ENCODE measurements at regions not wholly inside any gene's neighbourhood (a gene's known extent, or its start where the extent isn't known, plus 50 kb on each side); places are given as distances from the start of the nearest gene placed in this dataset.

- H3K27me3 Mint-ChIP-seq (ENCODE audit: low read depth), result no peaks in the 10 kb centered on the region
- DNase-seq (ENCODE audit: low spot score in 2 of 2, unreplicated experiment in 2 of 2), result no peak
- H3K9me3 Mint-ChIP-seq, result no peaks in the 10 kb centered on the region
- H3K36me3 Mint-ChIP-seq, result no peaks in the 10 kb centered on the region
- H3K4me1 Mint-ChIP-seq, result no peaks in the 10 kb centered on the region
- H3K4me3 Mint-ChIP-seq, result no peak overlapping the region
- H3K27ac Mint-ChIP-seq, result no peak overlapping the region
- TF ChIP-seq CTCF (IDR thresholded peaks at IDR 0.05; ENCODE audit: unreplicated experiment), result no peak
These were observed 304.7 kb upstream of the TMTC1 start for GRCh38 chr12:30088259-30088995.

- Mint-ChIP-seq H3K4me1 (no peaks in the 10 kb centered on the region), H3K4me3 (no peak overlapping the region), H3K9me3 (no peaks in the 10 kb centered on the region), H3K36me3 (no peaks in the 10 kb centered on the region), H3K27me3 (ENCODE audit: low read depth) (no peaks in the 10 kb centered on the region), H3K27ac (no peak overlapping the region)
- no peak for TF ChIP-seq CTCF (IDR thresholded peaks at IDR 0.05; ENCODE audit: unreplicated experiment)
- DNase-seq (ENCODE audit: low spot score in 2 of 2, unreplicated experiment in 2 of 2), result no peak
These were observed 298.6 kb upstream of the TMTC1 start for GRCh38 chr12:30082381-30082780.

GRCh38 chr12:30074916-30075315 lies 291.2 kb upstream of the TMTC1 start:
- no peaks in the 10 kb centered on the region for H3K9me3 Mint-ChIP-seq
- no peak overlapping the region for H3K4me3 Mint-ChIP-seq
- no peak for DNase-seq (ENCODE audit: low spot score in 2 of 2, unreplicated experiment in 2 of 2)
- no peak for TF ChIP-seq CTCF (IDR thresholded peaks at IDR 0.05; ENCODE audit: unreplicated experiment)
- no peaks in the 10 kb centered on the region for H3K36me3 Mint-ChIP-seq
- no peaks in the 10 kb centered on the region for H3K4me1 Mint-ChIP-seq
- H3K27ac Mint-ChIP-seq, result no peak overlapping the region
- no peaks in the 10 kb centered on the region for H3K27me3 Mint-ChIP-seq (ENCODE audit: low read depth)

- TF ChIP-seq CTCF (IDR thresholded peaks at IDR 0.05; ENCODE audit: unreplicated experiment), result no peak
- no peaks in the 10 kb centered on the region for H3K27me3 Mint-ChIP-seq (ENCODE audit: low read depth)
- H3K36me3 Mint-ChIP-seq, result no peaks in the 10 kb centered on the region
- peaks cover 3% of the 10 kb centered on the region for H3K9me3 Mint-ChIP-seq
- no peak overlapping the region for H3K4me3 Mint-ChIP-seq
- DNase-seq (ENCODE audit: low spot score in 2 of 2, unreplicated experiment in 2 of 2), result no peak
- no peak overlapping the region for H3K27ac Mint-ChIP-seq
- H3K4me1 Mint-ChIP-seq, result peaks cover 2% of the 10 kb centered on the region
These were observed 289.1 kb upstream of the TMTC1 start for GRCh38 chr12:30072824-30073223.

- no peak for DNase-seq (ENCODE audit: low spot score in 2 of 2, unreplicated experiment in 2 of 2)
- H3K4me3 Mint-ChIP-seq, result no peak overlapping the region
- no peak for TF ChIP-seq CTCF (IDR thresholded peaks at IDR 0.05; ENCODE audit: unreplicated experiment)
- H3K9me3 Mint-ChIP-seq, result peaks cover 11% of the 10 kb centered on the region
- H3K36me3 Mint-ChIP-seq, result no peaks in the 10 kb centered on the region
- H3K27ac Mint-ChIP-seq, result no peak overlapping the region
- H3K27me3 Mint-ChIP-seq (ENCODE audit: low read depth), result no peaks in the 10 kb centered on the region
- H3K4me1 Mint-ChIP-seq, result peaks cover 2% of the 10 kb centered on the region
These were observed 283.4 kb upstream of the TMTC1 start for GRCh38 chr12:30067146-30067545.

Measured in mesothelial cell of epicardium (in vitro differentiated cells).